ENCODE measurements at regions not wholly inside any gene's neighbourhood (a gene's known extent, or its start where the extent isn't known, plus 50 kb on each side); places are given as distances from the start of the nearest gene placed in this dataset.
"Not testable (repeated sequence)": the region's sequence is repeated elsewhere in the genome, so short reads cannot be mapped to it uniquely, and the experiment has no call there.

DNA sequence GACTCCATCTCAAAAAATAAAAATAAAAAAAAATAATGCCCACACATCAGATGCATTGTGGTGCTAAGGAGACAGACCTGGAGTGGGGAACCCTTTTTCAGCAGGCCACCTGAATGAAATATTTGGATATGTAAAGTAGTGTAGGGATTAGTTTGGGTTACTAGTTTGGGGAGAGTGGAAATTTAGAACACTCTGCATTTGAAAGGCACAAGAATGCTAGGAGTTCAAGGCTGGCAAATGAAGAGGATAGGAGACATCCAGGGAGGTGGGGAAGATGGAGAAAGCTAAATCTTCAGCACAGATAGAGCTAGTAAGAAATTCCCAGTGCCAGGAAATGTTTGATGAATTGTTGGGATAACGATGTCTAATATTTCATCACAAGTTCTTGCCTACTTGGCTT, 298.3 kb upstream of the ERCC4 start:
- in situ Hi-C loops (cut with MboI; ENCODE audit: low sequenced_read_pairs, unreplicated experiment): no loop called here
- no peak for TF ChIP-seq CTCF (IDR thresholded peaks at IDR 0.05; ENCODE audit: borderline replicate concordance, control extremely low read depth, extremely low read depth, insufficient read depth, missing control alignments)
- DNase-seq (ENCODE audit: low spot score): no peak

- DNase-seq (ENCODE audit: low spot score): no peak
- no peak for TF ChIP-seq CTCF (IDR thresholded peaks at IDR 0.05; ENCODE audit: borderline replicate concordance, control extremely low read depth, extremely low read depth, insufficient read depth, missing control alignments)
- in situ Hi-C loops (cut with MboI; ENCODE audit: low sequenced_read_pairs, unreplicated experiment): no loop called here
Observed at GRCh38 chr16:13628156-13628555, 291.8 kb upstream of the ERCC4 start.

- DNase-seq (ENCODE audit: low spot score): no peak
- in situ Hi-C loops (cut with MboI; ENCODE audit: low sequenced_read_pairs, unreplicated experiment): no loop called here
- no peak for TF ChIP-seq CTCF (IDR thresholded peaks at IDR 0.05; ENCODE audit: borderline replicate concordance, control extremely low read depth, extremely low read depth, insufficient read depth, missing control alignments)
Observed at GRCh38 chr16:13629704-13630103, 290.2 kb upstream of the ERCC4 start.

GRCh38 chr16:13630374-13630773, 289.6 kb upstream of the ERCC4 start:
- in situ Hi-C loops (cut with MboI; ENCODE audit: low sequenced_read_pairs, unreplicated experiment): no loop called here
- no peak for TF ChIP-seq CTCF (IDR thresholded peaks at IDR 0.05; ENCODE audit: borderline replicate concordance, control extremely low read depth, extremely low read depth, insufficient read depth, missing control alignments)
- no peak for DNase-seq (ENCODE audit: low spot score)

- DNase-seq (ENCODE audit: low spot score): no peak
- in situ Hi-C loops (cut with MboI; ENCODE audit: low sequenced_read_pairs, unreplicated experiment): no loop called here
- no peak for TF ChIP-seq CTCF (IDR thresholded peaks at IDR 0.05; ENCODE audit: borderline replicate concordance, control extremely low read depth, extremely low read depth, insufficient read depth, missing control alignments)
Observed at GRCh38 chr16:13631213-13631767, 288.7 kb upstream of the ERCC4 start.

GRCh38 chr16:13631916-13632315, 288.0 kb upstream of the ERCC4 start:
- DNase-seq (ENCODE audit: low spot score): no peak
- no peak for TF ChIP-seq CTCF (IDR thresholded peaks at IDR 0.05; ENCODE audit: borderline replicate concordance, control extremely low read depth, extremely low read depth, insufficient read depth, missing control alignments)
- in situ Hi-C loops (cut with MboI; ENCODE audit: low sequenced_read_pairs, unreplicated experiment): no loop called here

GRCh38 chr16:13632504-13632903, 287.4 kb upstream of the ERCC4 start:
- in situ Hi-C loops (cut with MboI; ENCODE audit: low sequenced_read_pairs, unreplicated experiment); DNase-seq (ENCODE audit: low spot score): not testable (repeated sequence)
